Inferior parietal cortex (tissue), 1 donor: ENCODE measurements at regions not wholly inside any gene's neighbourhood (a gene's known extent, or its start where the extent isn't known, plus 50 kb on each side); places are given as distances from the start of the nearest gene placed in this dataset.

Source experiments
- DNase-seq: peaks from one replicate; pipeline ENCODE4 v3.0.0-alpha.2; 2016; ENCODE audit errors: extremely low spot score

DNA sequence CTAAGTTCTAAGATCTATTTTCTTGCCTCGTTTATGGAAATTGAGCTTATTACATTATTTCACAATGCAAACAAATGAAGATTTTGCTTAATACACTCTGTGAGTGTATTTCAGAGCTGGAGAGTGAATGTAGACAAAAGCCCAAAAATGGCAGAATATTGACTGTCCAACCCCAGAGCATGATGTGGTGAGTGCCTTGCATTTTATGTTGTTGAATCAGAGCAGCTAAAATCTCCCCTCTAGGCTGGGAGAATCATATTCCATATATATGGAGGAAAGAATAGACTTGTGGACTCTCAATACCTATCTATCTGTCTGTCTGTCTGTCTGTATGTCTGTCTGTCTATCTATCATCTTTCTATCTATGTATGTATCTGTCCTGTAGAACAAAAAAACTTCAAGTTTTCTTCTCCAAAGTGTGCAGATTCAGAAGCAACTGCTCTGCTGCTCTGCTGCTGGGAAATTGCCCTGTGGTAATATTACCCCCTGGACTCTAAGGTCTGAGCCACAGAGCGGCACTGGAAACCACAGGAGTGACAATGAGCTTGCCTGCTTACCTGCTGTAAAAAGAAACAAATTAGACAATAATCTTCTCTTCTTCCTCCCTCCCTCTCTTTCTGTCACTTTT lies 209.4 kb upstream of the PRICKLE1 start:
- no peak for DNase-seq

- no peak for DNase-seq
These were observed 205.3 kb upstream of the PRICKLE1 start for GRCh38 chr12:42794806-42795205.

GRCh38 chr12:42793166-42793565 lies 203.6 kb upstream of the PRICKLE1 start:
- no peak for DNase-seq

- no peak for DNase-seq
These were observed 202.7 kb upstream of the PRICKLE1 start for GRCh38 chr12:42792265-42792664.

DNA sequence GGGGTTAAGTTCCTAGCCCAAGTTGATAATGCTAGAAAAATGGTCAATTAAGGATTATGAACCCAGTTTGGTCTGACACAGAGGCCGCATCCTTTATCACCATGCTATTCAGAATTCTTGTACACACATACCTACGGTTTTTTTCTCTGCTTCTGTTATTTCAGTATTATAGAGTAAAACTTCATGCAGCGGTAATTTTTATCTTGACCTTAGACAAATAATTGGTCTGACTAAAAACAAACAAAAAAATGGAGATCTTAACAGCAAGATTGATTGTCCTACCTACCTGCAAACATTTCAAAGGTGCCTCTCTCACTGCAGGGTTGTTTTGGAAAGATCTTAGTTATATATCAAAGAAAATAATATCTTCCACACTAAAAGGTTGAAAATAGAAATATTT lies 201.9 kb upstream of the PRICKLE1 start:
- no peak for DNase-seq

GRCh38 chr12:42790761-42791151 lies 201.2 kb upstream of the PRICKLE1 start:
- no peak for DNase-seq

GRCh38 chr12:42789808-42790760 lies 200.5 kb upstream of the PRICKLE1 start:
- DNase-seq = no peak

- no peak for DNase-seq
These were observed 197.0 kb upstream of the PRICKLE1 start for GRCh38 chr12:42786400-42787148.

GRCh38 chr12:42785944-42786343 lies 196.4 kb upstream of the PRICKLE1 start:
- no peak for DNase-seq

DNA sequence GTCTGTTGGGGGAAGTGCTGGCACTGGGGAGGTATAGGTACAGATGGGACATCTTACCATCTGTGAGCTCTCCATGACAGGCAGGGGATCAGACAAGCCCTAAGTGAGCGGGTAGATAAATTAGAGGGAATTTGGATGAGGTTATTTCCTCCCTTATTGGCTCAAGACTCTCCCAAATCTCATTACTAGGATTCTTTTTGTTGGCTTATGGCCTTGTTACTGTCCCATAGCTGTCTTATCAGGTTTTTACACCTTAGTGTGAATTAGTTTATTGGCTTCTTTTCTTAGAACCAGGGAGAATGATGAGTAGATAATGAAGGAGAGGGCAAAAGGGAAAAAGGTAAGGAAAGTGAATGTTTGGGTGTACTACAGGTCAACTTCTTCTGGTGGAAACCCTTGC lies 191.1 kb upstream of the PRICKLE1 start:
- DNase-seq = no peak

DNA sequence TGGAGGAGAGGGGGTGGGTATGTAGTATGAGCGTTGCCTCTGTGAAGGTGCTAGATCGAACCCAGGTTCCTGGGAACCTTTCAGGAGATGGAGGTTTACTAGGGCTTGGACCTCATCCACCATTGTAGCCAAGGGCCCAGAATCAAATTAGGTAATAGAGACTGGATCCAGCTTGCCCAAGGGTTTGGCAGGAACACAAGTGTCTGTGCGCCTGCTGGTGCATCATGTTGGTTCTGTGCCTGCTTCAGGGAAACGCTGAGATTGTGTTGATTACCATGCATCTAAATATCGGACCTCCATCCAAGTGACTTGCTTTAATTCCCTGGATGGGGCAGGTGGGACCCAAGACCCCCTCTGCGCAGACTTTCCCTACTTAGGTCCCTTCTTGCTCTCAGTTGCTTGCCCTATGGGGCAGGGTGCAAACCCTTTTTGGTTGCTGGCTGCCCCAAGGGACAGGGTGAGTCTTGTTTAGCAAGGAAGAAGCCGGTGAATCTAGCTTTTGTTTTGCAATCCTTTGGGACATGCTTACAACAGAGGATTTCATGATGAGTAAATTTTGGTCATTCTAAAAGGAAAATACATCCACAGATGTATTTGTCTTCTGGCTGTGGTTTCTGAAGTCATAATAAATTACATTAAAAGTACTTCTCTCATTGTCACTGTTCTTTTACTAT lies 189.8 kb upstream of the PRICKLE1 start:
- no peak for DNase-seq

DNA sequence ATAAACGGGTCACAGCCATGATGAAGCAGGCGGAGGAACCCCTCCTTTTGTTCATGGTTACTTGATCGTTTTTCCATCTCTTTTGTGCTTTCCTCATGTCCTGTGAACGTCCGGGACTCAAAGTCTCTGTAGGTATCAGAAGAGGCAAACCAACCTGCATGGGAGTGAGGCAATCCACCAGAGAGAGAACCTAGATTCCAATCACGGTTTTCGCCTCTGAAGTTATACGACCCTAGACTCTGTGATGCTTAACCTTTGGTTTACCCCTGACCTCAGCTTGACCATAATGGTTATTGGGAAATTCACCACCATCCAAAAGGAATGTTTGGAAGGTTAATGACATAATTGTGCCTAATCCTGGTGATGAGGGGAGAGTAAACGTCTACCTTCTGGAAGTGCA lies 186.8 kb upstream of the PRICKLE1 start:
- DNase-seq = no peak

GRCh38 chr12:42774238-42774637 lies 184.7 kb upstream of the PRICKLE1 start:
- DNase-seq = no peak

DNA sequence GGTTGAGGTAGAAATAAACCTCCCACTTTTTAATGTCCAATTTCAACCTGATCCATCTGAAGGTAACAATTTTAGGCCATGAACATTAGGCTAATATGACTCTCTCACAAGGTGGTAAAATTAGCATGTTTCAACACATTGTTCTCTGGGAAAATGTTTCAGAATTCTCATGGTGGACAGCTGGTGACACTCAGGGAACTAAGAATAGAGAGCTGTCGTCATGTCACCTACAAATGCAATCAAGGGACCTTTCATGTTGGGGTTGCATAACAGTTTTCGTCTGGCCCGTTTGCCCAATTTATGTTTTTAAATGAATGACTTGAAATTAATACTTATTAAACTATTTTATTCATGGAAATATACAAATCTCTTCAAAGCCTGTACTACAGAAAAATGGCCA lies 180.7 kb upstream of the PRICKLE1 start:
- DNase-seq = no peak

GRCh38 chr12:42769455-42769854 lies 179.9 kb upstream of the PRICKLE1 start:
- DNase-seq = no peak

GRCh38 chr12:42767998-42768397 lies 178.5 kb upstream of the PRICKLE1 start:
- no peak for DNase-seq

GRCh38 chr12:42767326-42767954 lies 177.9 kb upstream of the PRICKLE1 start:
- no peak for DNase-seq

GRCh38 chr12:42766754-42767153 lies 177.2 kb upstream of the PRICKLE1 start:
- DNase-seq = no peak

DNA sequence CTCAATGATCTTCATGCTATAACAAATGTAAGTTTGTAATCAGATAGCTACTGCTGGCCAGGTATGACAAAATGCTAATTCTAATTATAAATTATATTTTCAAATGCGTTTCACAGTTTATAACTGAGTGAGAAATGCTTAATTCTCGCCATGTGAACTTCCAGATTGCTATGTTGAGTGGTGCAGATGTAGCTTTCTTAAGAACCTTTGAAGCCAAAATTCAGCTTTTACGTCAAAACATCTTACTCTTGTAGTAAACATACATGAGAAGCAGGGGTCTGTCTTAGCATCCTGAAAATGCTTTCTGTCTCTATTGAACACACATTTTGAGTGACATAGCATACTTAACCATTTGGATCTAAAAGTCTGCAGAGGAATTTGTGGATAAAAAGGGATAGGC lies 176.5 kb upstream of the PRICKLE1 start:
- DNase-seq = no peak

DNA sequence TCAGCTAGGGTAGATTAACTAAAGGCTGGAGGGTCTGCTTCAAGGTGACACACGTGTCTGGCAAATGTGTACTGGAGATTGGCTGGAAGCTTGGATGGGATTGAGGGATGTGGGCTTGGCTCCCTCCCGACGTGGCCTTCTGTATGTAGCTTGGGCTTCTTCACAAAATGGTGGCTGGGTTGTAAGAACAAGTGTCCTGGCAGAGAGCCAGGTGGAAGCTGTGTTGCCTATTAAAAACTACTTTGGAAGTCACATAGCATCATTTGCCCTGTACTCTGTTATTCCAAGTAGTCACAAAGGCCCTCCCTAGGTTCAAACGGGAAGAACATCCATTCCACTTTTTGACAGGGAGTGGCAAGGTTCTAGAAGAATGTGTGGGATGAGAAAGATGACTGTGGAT lies 174.1 kb upstream of the PRICKLE1 start:
- DNase-seq = no peak

GRCh38 chr12:42762395-42762925 lies 172.9 kb upstream of the PRICKLE1 start:
- no peak for DNase-seq
